ENCODE measurements at regions not wholly inside any gene's neighbourhood (a gene's known extent, or its start where the extent isn't known, plus 50 kb on each side); places are given as distances from the start of the nearest gene placed in this dataset.

- no peak for TF ChIP-seq CTCF (conservative IDR thresholded peaks at IDR 0.05; ENCODE audit: low read length)
- peak; percentile 38 for DNase-seq (ENCODE audit: low read depth)
- H3K4me3 ChIP-seq (ENCODE audit: low read length), result no peak overlapping the region
Observed at GRCh38 chr22:27438271-27438980, 363.1 kb downstream of the MN1 start.

- no peak for DNase-seq (ENCODE audit: low read depth)
- TF ChIP-seq CTCF (conservative IDR thresholded peaks at IDR 0.05; ENCODE audit: low read length), result no peak
- no peak overlapping the region for H3K4me3 ChIP-seq (ENCODE audit: low read length)
Observed at GRCh38 chr22:27439131-27439530, 362.4 kb downstream of the MN1 start.

- no peak for TF ChIP-seq CTCF (conservative IDR thresholded peaks at IDR 0.05; ENCODE audit: low read length)
- no peak for DNase-seq (ENCODE audit: low read depth)
- no peak overlapping the region for H3K4me3 ChIP-seq (ENCODE audit: low read length)
Observed at GRCh38 chr22:27440304-27440865, 361.2 kb downstream of the MN1 start.

- DNase-seq (ENCODE audit: low read depth), result no peak
- no peak for TF ChIP-seq CTCF (conservative IDR thresholded peaks at IDR 0.05; ENCODE audit: low read length)
- no peak overlapping the region for H3K4me3 ChIP-seq (ENCODE audit: low read length)
Observed at GRCh38 chr22:27441706-27442475, 359.7 kb downstream of the MN1 start.

- DNase-seq (ENCODE audit: low read depth), result no peak
- TF ChIP-seq CTCF (conservative IDR thresholded peaks at IDR 0.05; ENCODE audit: low read length), result no peak
Observed at GRCh38 chr22:27443306-27443705, 358.2 kb downstream of the MN1 start.

GRCh38 chr22:27445881-27446280 lies 355.7 kb downstream of the MN1 start:
- no peak for DNase-seq (ENCODE audit: low read depth)
- no peak for TF ChIP-seq CTCF (conservative IDR thresholded peaks at IDR 0.05; ENCODE audit: low read length)
- H3K4me3 ChIP-seq (ENCODE audit: low read length), result no peak overlapping the region

More at GRCh38 chr22:27443306-27443705, 358.2 kb downstream of the MN1 start:
- no peak overlapping the region for H3K4me3 ChIP-seq (ENCODE audit: low read length)

All from AG10803 (cell line).